GM12872 (cell line): ENCODE measurements at regions not wholly inside any gene's neighbourhood (a gene's known extent, or its start where the extent isn't known, plus 50 kb on each side); places are given as distances from the start of the nearest gene placed in this dataset.

Experiments used
- CTCF ChIP-seq: IDR thresholded peaks from 3 replicates; pipeline ENCODE4 v1.5.1; 2011; ENCODE audit warnings: low read depth, mild to moderate bottlenecking, low read length, moderate library complexity; ENCODE audit not compliant: insufficient read depth

- no peak for TF ChIP-seq CTCF
Observed at GRCh38 chr20:51132279-51132678, 109.4 kb upstream of the KCNG1 start.

- TF ChIP-seq CTCF = no peak
Observed at GRCh38 chr20:51131811-51132210, 108.9 kb upstream of the KCNG1 start.

DNA sequence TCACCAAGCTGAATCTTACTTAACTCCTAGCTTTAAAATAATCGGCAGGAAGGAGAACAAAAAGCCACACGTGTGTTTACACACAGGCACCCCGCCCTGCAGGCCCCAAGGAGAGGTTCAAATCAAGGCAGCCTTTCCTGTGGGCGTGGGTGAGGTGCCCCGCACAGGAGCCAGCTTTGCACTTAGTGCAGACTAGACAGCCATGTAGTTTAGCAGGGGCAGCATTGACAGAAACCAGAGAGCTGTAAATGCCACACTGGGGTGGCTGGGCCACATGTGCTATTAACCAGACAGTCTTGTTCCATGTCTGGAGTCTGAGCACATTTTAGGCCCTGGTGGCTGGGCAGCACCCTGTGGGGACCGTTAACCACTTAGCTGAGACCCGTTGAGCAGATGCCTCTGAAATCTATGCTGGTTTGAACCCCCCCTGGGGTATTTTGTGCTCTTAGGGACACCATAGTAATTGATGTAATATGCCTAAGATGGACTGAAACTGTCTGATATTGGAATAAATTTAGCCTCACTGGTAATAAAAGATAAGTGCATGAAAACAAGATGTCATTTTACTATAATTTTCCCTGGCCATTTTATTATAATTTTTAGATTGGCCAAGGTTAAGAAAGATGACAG lies 106.4 kb upstream of the KCNG1 start:
- no peak for TF ChIP-seq CTCF

GRCh38 chr20:51128198-51128597 lies 105.3 kb upstream of the KCNG1 start:
- no peak for TF ChIP-seq CTCF

DNA sequence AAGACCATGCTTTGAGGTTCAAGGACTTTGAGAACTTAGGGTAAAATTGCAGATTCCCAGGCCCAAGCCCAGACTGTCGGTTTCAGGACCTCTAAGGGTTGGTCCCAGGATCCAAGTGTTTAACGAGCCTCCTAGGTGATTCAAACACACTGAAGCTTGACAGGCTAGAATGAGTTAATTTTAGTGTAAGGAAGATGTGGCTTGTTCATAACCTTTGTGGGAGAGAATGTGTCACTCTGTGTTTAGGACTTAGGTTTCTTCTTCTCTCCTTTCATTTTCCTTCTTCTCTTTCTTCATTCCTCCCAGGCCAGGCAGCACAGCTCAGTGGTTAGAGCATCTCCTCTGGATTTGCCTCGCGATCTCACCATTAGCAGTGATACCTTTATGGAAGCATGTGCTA lies 104.8 kb upstream of the KCNG1 start:
- no peak for TF ChIP-seq CTCF

DNA sequence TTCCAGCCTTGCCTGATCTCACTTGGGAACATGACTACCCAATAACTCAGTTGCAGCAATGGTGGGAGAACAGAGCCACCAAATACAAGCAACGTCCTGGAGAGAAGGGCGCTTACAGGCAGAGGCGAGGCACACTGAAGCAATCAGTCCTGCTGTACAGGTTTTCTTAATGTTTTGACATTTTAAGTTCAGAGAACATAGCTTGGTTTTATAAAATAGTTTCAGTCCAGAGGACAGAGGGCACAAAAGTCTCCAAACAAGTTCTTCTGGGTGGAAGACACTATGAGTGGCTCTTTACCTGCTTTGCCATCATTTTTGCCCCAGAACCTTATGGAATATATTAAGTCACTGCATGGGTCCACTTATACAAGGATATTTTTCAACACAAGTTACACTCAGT lies 103.4 kb upstream of the KCNG1 start:
- TF ChIP-seq CTCF = no peak

DNA sequence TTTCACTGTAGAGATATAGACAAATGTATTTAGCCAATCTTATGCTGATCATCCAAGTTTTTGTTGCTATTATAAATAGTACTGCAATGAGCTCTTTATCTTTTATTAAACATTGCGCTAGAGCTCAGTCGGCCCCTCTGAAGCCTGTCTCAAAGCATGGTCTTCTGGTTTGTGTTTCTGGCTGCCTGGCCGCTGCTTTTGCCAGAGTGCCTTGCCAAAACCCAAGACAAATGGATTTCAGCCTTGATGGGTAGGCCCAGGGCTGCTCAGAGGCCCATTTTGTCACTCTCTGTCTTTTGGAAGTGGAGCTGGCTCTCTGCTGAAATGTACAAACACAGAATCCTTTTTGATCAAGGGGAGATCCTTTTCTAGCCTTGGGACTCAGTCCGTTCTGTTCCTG lies 102.9 kb upstream of the KCNG1 start:
- no peak for TF ChIP-seq CTCF
